Calu3 (cell line): ENCODE measurements at regions not wholly inside any gene's neighbourhood (a gene's known extent, or its start where the extent isn't known, plus 50 kb on each side); places are given as distances from the start of the nearest gene placed in this dataset.

Experiments
- BruUV-seq: library from RNA; stranded (reverse); fragments of 400-500 nt; replicated peaks from 2 replicates; lab custom pipeline; 2021; lab: Mats Ljungman, UMichigan
- CTCF ChIA-PET: fragments of 300-600 bp; sonication (Branson Sonifier 250); formaldehyde crosslinking; loops from one replicate; lab custom pipeline; 2022; ENCODE audit warnings: antibody characterized with exemption; lab: Charles Lee
- DNase-seq: peaks from one replicate; pipeline ENCODE4 v3.0.0; 2022
- H3K27ac Mint-ChIP-seq: one replicate; pipeline ENCODE4 v1.8.0; 2022; ENCODE audit warnings: mixed read lengths; ENCODE audit not compliant: unreplicated experiment
- H3K27me3 Mint-ChIP-seq: one replicate; pipeline ENCODE4 v1.8.0; 2022; ENCODE audit warnings: mixed read lengths; ENCODE audit not compliant: unreplicated experiment
- H3K36me3 Mint-ChIP-seq: one replicate; pipeline ENCODE4 v1.8.0; 2022; ENCODE audit warnings: mild to moderate bottlenecking, moderate library complexity, mixed read lengths; ENCODE audit not compliant: insufficient read depth, unreplicated experiment
- H3K4me1 Mint-ChIP-seq: one replicate; pipeline ENCODE4 v1.8.0; 2022; ENCODE audit warnings: mild to moderate bottlenecking, low read depth, mixed read lengths; ENCODE audit not compliant: unreplicated experiment
- H3K4me3 Mint-ChIP-seq: one replicate; pipeline ENCODE4 v1.8.0; 2022; ENCODE audit warnings: mild to moderate bottlenecking, low read depth, moderate library complexity, mixed read lengths; ENCODE audit not compliant: unreplicated experiment
- H3K9me3 Mint-ChIP-seq: one replicate; pipeline ENCODE4 v1.8.0; 2022; ENCODE audit warnings: low read depth, mixed read lengths; ENCODE audit not compliant: unreplicated experiment
- CTCF ChIP-seq: fragments of 200-600 bp; IDR thresholded peaks from one replicate; pipeline ENCODE4 v1.8.0; 2022; ENCODE audit warnings: antibody characterized with exemption; ENCODE audit not compliant: unreplicated experiment
- intact Hi-C: fragments of 100-400 bp; cut with micrococcal nuclease; formaldehyde crosslinking; loops from one replicate; pipeline ENCODE4 v1.10.0; 2022; ENCODE audit not compliant: unreplicated experiment

- CTCF ChIA-PET: no interaction called here
- Mint-ChIP-seq H3K36me3 (no peaks in the 10 kb centered on the region), H3K4me3 (no peak overlapping the region), H3K4me1 (no peaks in the 10 kb centered on the region), H3K27ac (no peak overlapping the region), H3K27me3 (no peaks in the 10 kb centered on the region), H3K9me3 (peaks cover 5% of the 10 kb centered on the region)
- no TSS peak for BruUV-seq
- TF ChIP-seq CTCF: no peak
- intact Hi-C loops: no loop called here
- no peak for DNase-seq
These were observed 328.2 kb upstream of the COL3A1 start for GRCh38 chr2:188645986-188646385.

GRCh38 chr2:188647430-188648070 is 326.6 kb upstream of the COL3A1 start:
- CTCF ChIA-PET: no interaction called here
- no peaks in the 10 kb centered on the region for H3K27me3 Mint-ChIP-seq
- no peak for TF ChIP-seq CTCF
- H3K36me3 Mint-ChIP-seq: no peaks in the 10 kb centered on the region
- H3K4me3 Mint-ChIP-seq: no peak overlapping the region
- DNase-seq: no peak
- BruUV-seq: no TSS peak
- intact Hi-C loops: no loop called here
- H3K9me3 Mint-ChIP-seq: peaks cover 5% of the 10 kb centered on the region
- no peak overlapping the region for H3K27ac Mint-ChIP-seq
- H3K4me1 Mint-ChIP-seq: no peaks in the 10 kb centered on the region

- H3K9me3 Mint-ChIP-seq: no peaks in the 10 kb centered on the region
- H3K27ac Mint-ChIP-seq: no peak overlapping the region
- no peaks in the 10 kb centered on the region for H3K36me3 Mint-ChIP-seq
- no peak for TF ChIP-seq CTCF
- intact Hi-C loops: no loop called here
- no peak overlapping the region for H3K4me3 Mint-ChIP-seq
- H3K4me1 Mint-ChIP-seq: no peaks in the 10 kb centered on the region
- no peak for DNase-seq
- no TSS peak for BruUV-seq
- CTCF ChIA-PET: no interaction called here
- no peaks in the 10 kb centered on the region for H3K27me3 Mint-ChIP-seq
These were observed 314.3 kb upstream of the COL3A1 start for GRCh38 chr2:188659656-188660406.

GRCh38 chr2:188663301-188663700 is 310.9 kb upstream of the COL3A1 start:
- BruUV-seq: no TSS peak
- TF ChIP-seq CTCF: no peak
- Mint-ChIP-seq H3K4me3 (no peak overlapping the region), H3K36me3 (no peaks in the 10 kb centered on the region), H3K27me3 (no peaks in the 10 kb centered on the region), H3K27ac (no peak overlapping the region), H3K4me1 (peaks cover 6% of the 10 kb centered on the region), H3K9me3 (no peaks in the 10 kb centered on the region)
- no peak for DNase-seq
- intact Hi-C loops: no loop called here
- CTCF ChIA-PET: no interaction called here
